Pulmonary artery endothelial cell (primary cell): ENCODE measurements at regions not wholly inside any gene's neighbourhood (a gene's known extent, or its start where the extent isn't known, plus 50 kb on each side); places are given as distances from the start of the nearest gene placed in this dataset.
"Not testable (repeated sequence)": the region's sequence is repeated elsewhere in the genome, so short reads cannot be mapped to it uniquely, and the experiment has no call there.

Source experiments
- DNase-seq: peaks from one replicate; pipeline ENCODE4 v3.0.0-alpha.2; 2011; ENCODE audit warnings: low read depth, low spot score

DNA sequence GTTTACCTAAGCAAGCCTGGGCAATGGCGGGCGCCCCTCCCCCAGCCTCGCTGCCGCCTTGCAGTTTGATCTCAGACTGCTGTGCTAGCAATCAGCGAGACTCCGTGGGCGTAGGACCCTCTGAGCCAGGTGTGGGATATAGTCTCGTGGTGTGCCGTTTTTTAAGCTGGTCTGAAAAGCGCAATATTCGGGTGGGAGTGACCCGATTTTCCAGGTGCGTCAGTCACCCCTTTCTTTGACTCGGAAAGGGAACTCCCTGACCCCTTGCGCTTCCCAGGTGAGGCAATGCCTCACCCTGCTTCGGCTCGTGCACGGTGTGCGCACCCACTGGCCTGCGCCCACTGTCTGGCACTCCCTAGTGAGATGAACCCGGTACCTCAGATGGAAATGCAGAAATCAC lies 442.6 kb upstream of the MTPN start:
- DNase-seq, result not testable (repeated sequence)

DNA sequence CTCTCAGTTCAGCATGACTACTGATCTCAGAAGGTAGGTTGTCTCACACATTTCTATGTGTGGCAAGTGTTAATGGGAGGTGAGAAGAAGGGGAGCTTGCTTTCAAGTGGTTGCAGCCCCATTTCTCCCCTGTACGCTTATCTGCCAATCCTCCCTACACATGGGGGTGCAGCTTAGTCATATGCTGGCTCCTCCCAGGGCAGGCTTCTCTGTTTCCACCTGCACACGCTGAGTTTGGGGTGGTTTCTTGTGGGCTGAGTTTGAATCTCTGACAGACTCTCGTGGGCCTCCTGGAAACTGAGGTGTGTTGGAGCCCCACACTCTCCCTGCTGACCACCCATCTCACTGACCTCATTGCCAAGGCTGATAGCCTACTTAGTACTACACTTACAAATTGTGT lies 435.8 kb upstream of the MTPN start:
- DNase-seq, result no peak

DNA sequence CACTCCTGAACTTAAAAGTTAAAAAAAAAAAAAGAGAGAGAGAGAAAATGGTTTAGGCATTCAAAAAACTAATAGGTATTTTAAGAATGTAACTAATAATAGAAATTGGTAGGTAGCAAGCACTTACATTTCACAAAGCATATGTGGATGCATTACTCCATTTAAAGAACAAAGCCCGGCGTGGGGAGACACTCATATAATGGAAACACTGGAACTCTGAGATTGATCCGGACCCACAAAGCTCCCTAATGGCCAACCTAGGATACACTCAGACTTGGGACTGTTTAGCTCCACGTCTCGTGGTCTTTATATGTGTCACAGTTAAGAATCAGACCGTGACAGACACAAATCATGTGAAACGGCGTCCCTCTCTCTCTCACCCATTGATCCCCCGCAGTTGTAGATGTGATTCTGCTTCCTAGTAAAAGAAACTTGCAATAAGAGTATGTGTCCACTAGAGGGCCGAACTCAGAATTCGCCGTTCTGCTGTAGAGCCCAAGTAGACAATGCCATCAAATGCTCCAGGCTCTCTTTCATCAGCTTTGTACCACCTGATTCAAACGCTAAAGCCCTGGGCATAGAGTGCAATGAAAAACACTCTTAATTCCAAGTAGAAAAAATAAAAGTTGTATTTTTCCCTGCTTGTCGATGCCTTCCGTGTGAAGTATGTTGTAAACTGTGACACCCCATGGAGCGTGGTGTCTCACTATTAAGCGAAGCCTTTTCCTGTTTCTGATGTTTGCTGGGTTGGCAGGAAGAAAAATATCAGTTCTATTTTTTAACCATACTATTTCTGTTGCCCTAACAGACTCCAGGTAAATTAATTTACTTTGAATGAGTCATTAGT lies 429.0 kb upstream of the MTPN start:
- peak; percentile 7 for DNase-seq

GRCh38 chr7:136403591-136403990 lies 426.4 kb upstream of the MTPN start:
- no peak for DNase-seq

DNA sequence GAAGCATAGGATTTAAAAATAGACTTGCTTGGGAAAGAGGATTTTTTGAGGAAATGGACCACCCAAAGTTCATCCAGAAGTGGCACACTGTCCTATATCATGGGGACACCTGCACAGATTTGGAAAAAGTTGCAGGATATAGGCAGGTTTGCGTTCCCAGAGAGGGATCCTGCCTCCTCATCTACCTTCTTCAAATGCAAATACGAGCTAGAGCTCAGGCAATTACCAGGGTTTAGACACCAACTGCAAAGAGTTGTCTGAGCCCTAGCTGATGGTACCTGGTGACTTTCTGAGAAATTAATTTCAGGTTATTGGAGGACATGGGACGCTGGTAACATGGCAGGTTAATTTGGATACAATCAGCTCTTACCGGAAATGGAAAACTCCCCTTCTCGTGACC lies 423.7 kb upstream of the MTPN start:
- DNase-seq, result no peak

- DNase-seq, result no peak
These were observed 422.2 kb upstream of the MTPN start for GRCh38 chr7:136399385-136399784.

- DNase-seq, result no peak
These were observed 415.7 kb upstream of the MTPN start for GRCh38 chr7:136392856-136393255.

GRCh38 chr7:136391371-136391770 lies 414.2 kb upstream of the MTPN start:
- DNase-seq, result no peak

DNA sequence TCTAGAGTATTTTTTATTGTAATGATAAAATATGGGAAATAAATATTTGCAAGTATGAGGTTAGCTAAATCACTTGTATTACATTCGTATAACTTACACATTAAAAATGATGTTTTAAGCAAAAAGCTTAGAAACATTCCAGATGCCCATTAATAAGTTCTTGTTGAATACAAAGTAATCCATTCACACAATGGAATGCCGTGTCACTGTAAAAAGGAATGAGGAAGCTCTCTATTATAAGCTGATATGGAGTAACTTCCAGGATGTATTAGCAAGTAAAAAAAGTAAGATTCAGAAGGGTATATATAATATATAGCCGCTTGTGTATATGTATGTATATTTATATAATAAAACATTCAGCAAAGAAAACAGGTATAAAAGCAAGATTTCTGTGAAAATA lies 412.8 kb upstream of the MTPN start:
- DNase-seq, result no peak

GRCh38 chr7:136386876-136387275 lies 409.7 kb upstream of the MTPN start:
- DNase-seq, result no peak

- DNase-seq, result not testable (repeated sequence)
These were observed 394.2 kb upstream of the MTPN start for GRCh38 chr7:136371409-136371808.

GRCh38 chr7:136370137-136370536 lies 393.0 kb upstream of the MTPN start:
- no peak for DNase-seq

DNA sequence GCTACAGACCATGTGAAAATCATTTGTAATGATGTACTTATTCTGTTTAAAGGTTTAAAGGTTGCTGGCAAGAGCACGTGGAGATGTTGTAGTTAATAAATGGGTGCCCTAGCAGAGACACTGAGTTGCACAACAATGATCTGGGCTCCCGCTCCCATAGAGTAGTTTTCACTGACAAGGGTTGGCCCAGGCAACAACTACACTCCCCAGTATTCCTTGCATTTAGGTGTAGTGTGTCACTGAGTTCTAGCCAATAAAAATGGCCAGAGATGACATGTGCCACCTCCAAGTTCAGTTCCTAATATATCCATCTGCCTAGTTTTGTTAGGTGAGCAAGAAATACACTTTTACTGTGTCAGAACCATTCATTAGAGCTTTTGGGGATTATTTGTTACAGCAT lies 392.1 kb upstream of the MTPN start:
- DNase-seq, result no peak

GRCh38 chr7:136359333-136359903 lies 382.3 kb upstream of the MTPN start:
- no peak for DNase-seq

- DNase-seq, result no peak
These were observed 376.1 kb upstream of the MTPN start for GRCh38 chr7:136353287-136353686.

DNA sequence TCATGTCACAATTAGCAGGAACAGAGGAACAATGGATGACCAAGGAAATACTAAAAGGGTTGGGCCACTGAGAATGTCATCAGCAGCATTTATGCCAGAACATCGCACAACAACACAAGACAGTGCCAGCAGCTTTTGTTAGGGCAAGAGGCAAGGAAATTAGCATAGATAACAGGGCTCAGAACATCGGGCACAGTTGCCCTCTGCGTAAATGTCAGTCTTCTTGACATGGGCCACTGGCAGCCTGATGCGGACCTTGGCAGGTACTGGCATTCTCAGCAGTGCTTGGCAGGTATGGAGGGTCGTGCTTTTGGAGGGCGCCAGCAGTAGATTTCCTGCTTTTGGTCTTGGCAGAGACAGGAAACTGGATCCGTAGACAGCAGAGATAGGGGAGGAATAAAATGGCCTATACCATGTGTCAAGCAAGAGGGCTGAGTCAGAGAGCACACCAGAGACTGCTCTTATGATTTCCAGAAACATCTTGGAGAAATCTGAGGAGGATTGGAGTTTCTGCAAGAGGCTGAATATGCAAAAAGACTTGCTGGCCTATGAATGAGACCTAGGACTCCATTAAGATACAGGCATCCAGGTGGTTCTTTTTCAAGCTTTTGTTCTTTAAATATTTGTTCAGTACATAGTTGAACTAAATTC lies 371.5 kb upstream of the MTPN start:
- DNase-seq, result no peak

DNA sequence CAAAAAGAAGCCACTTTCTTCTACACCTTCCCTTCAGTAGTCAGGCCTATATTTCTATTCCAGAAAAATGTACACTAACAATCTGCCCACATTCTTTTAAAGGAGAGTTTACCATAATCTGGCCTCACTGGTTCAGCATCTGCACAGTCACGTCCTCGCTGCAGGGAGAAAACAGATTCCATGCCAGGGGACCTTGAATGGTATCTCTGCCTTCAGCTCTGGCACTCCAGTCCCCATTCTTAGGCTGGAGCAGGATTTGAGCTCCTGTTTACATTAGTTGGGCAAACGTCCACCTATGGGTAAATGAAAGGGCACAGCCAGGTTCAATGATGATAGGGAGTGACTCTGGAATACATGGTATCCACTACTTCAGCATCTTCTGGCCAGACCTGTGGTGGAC lies 371.0 kb upstream of the MTPN start:
- no peak for DNase-seq

GRCh38 chr7:136347488-136347887 lies 370.3 kb upstream of the MTPN start:
- no peak for DNase-seq

GRCh38 chr7:136342251-136342650 lies 365.1 kb upstream of the MTPN start:
- no peak for DNase-seq

GRCh38 chr7:136339464-136339863 lies 362.3 kb upstream of the MTPN start:
- no peak for DNase-seq

- DNase-seq, result no peak
These were observed 359.8 kb upstream of the MTPN start for GRCh38 chr7:136336932-136337331.

GRCh38 chr7:136333636-136334035 lies 356.5 kb upstream of the MTPN start:
- no peak for DNase-seq
